ENCODE measurements at regions not wholly inside any gene's neighbourhood (a gene's known extent, or its start where the extent isn't known, plus 50 kb on each side); places are given as distances from the start of the nearest gene placed in this dataset.

GRCh38 chr6:113392551-113393055 lies 464.5 kb upstream of the MARCKS start:
- TF ChIP-seq POLR2A (IDR thresholded peaks at IDR 0.05; ENCODE audit: low read depth, low read length), result no peak
- TF ChIP-seq CTCF (IDR thresholded peaks at IDR 0.05; ENCODE audit: extremely low read depth in 1 of 2, insufficient read depth in 1 of 2, low read depth in 1 of 2, low read length in 2 of 2), result no peak
- TF ChIP-seq, protein P1, sequence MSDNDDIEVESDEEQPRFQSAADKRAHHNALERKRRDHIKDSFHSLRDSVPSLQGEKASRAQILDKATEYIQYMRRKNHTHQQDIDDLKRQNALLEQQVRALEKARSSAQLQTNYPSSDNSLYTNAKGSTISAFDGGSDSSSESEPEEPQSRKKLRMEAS (IDR thresholded peaks at IDR 0.05; ENCODE audit: insufficient read depth, insufficient read length), result no peak
- no peak for TF ChIP-seq POLR2AphosphoS5 (IDR thresholded peaks at IDR 0.05; ENCODE audit: insufficient read depth, low read depth, low read length)
- no peak for TF ChIP-seq EZH2 (IDR thresholded peaks at IDR 0.05; ENCODE audit: borderline replicate concordance, low read depth, low read length, severe bottlenecking)

All from endothelial cell of umbilical vein (primary cell).